ENCODE measurements at regions not wholly inside any gene's neighbourhood (a gene's known extent, or its start where the extent isn't known, plus 50 kb on each side); places are given as distances from the start of the nearest gene placed in this dataset.

- Mint-ChIP-seq H3K27me3 (peaks cover 20% of the 10 kb centered on the region), H3K4me1 (ENCODE audit: low read depth) (peaks cover 25% of the 10 kb centered on the region), H3K9me3 (peaks cover 4% of the 10 kb centered on the region), H3K27ac (no peak overlapping the region), H3K36me3 (ENCODE audit: low read depth) (no peaks in the 10 kb centered on the region), H3K4me3 (no peak overlapping the region)
These were observed 114.7 kb upstream of the OTUD4 start for GRCh38 chr4:145295122-145295521.

GRCh38 chr4:145293658-145294057 lies 113.3 kb upstream of the OTUD4 start:
- Mint-ChIP-seq H3K27me3 (peaks cover 20% of the 10 kb centered on the region), H3K36me3 (ENCODE audit: low read depth) (no peaks in the 10 kb centered on the region), H3K4me3 (no peak overlapping the region), H3K27ac (no peak overlapping the region), H3K9me3 (peaks cover 4% of the 10 kb centered on the region), H3K4me1 (ENCODE audit: low read depth) (peaks cover 10% of the 10 kb centered on the region)

- peaks cover 24% of the 10 kb centered on the region for H3K27me3 Mint-ChIP-seq
These were observed 110.6 kb upstream of the OTUD4 start for GRCh38 chr4:145290955-145291354.

GRCh38 chr4:145289403-145290076 lies 109.2 kb upstream of the OTUD4 start:
- Mint-ChIP-seq H3K4me1 (ENCODE audit: low read depth) (peaks cover 6% of the 10 kb centered on the region), H3K27me3 (peaks cover 17% of the 10 kb centered on the region), H3K9me3 (no peaks in the 10 kb centered on the region)

More at GRCh38 chr4:145290955-145291354, 110.6 kb upstream of the OTUD4 start:
- no peak overlapping the region for H3K27ac Mint-ChIP-seq
- peaks cover 6% of the 10 kb centered on the region for H3K4me1 Mint-ChIP-seq (ENCODE audit: low read depth)
- H3K9me3 Mint-ChIP-seq: peaks cover 3% of the 10 kb centered on the region
- no peaks in the 10 kb centered on the region for H3K36me3 Mint-ChIP-seq (ENCODE audit: low read depth)
- H3K4me3 Mint-ChIP-seq: no peak overlapping the region

GRCh38 chr4:145287351-145287750 lies 107.0 kb upstream of the OTUD4 start:
- H3K36me3 Mint-ChIP-seq (ENCODE audit: low read depth): no peaks in the 10 kb centered on the region
- H3K27ac Mint-ChIP-seq: no peak overlapping the region
- H3K9me3 Mint-ChIP-seq: no peaks in the 10 kb centered on the region
- H3K4me1 Mint-ChIP-seq (ENCODE audit: low read depth): no peaks in the 10 kb centered on the region
- no peak overlapping the region for H3K4me3 Mint-ChIP-seq
- H3K27me3 Mint-ChIP-seq: peaks cover 15% of the 10 kb centered on the region

More at GRCh38 chr4:145289403-145290076, 109.2 kb upstream of the OTUD4 start:
- no peak overlapping the region for H3K4me3 Mint-ChIP-seq
- H3K27ac Mint-ChIP-seq: no peak overlapping the region
- H3K36me3 Mint-ChIP-seq (ENCODE audit: low read depth): no peaks in the 10 kb centered on the region

GRCh38 chr4:145285928-145286327 lies 105.5 kb upstream of the OTUD4 start:
- Mint-ChIP-seq H3K27ac (no peak overlapping the region), H3K9me3 (no peaks in the 10 kb centered on the region), H3K36me3 (ENCODE audit: low read depth) (no peaks in the 10 kb centered on the region), H3K27me3 (peaks cover 15% of the 10 kb centered on the region), H3K4me3 (no peak overlapping the region), H3K4me1 (ENCODE audit: low read depth) (no peaks in the 10 kb centered on the region)

- no peaks in the 10 kb centered on the region for H3K36me3 Mint-ChIP-seq (ENCODE audit: low read depth)
- H3K9me3 Mint-ChIP-seq: no peaks in the 10 kb centered on the region
- no peak overlapping the region for H3K4me3 Mint-ChIP-seq
- no peaks in the 10 kb centered on the region for H3K4me1 Mint-ChIP-seq (ENCODE audit: low read depth)
- peaks cover 15% of the 10 kb centered on the region for H3K27me3 Mint-ChIP-seq
- H3K27ac Mint-ChIP-seq: no peak overlapping the region
These were observed 103.5 kb upstream of the OTUD4 start for GRCh38 chr4:145283909-145284308.

- peaks cover 9% of the 10 kb centered on the region for H3K27me3 Mint-ChIP-seq
- H3K36me3 Mint-ChIP-seq (ENCODE audit: low read depth): no peaks in the 10 kb centered on the region
- H3K4me3 Mint-ChIP-seq: no peak overlapping the region
- H3K4me1 Mint-ChIP-seq (ENCODE audit: low read depth): no peaks in the 10 kb centered on the region
- H3K27ac Mint-ChIP-seq: no peak overlapping the region
- no peaks in the 10 kb centered on the region for H3K9me3 Mint-ChIP-seq
These were observed 101.6 kb upstream of the OTUD4 start for GRCh38 chr4:145281951-145282350.

- Mint-ChIP-seq H3K27me3 (peaks cover 5% of the 10 kb centered on the region), H3K4me1 (ENCODE audit: low read depth) (no peaks in the 10 kb centered on the region), H3K27ac (no peak overlapping the region), H3K4me3 (no peak overlapping the region), H3K9me3 (no peaks in the 10 kb centered on the region), H3K36me3 (ENCODE audit: low read depth) (no peaks in the 10 kb centered on the region)
These were observed 100.8 kb upstream of the OTUD4 start for GRCh38 chr4:145281224-145281623.

- no peaks in the 10 kb centered on the region for H3K9me3 Mint-ChIP-seq
- no peak overlapping the region for H3K27ac Mint-ChIP-seq
- H3K4me1 Mint-ChIP-seq (ENCODE audit: low read depth): no peaks in the 10 kb centered on the region
- H3K4me3 Mint-ChIP-seq: no peak overlapping the region
- no peaks in the 10 kb centered on the region for H3K36me3 Mint-ChIP-seq (ENCODE audit: low read depth)
- H3K27me3 Mint-ChIP-seq: peaks cover 5% of the 10 kb centered on the region
These were observed 100.2 kb upstream of the OTUD4 start for GRCh38 chr4:145280541-145280940.

GRCh38 chr4:145279122-145279960 lies 99.0 kb upstream of the OTUD4 start:
- H3K4me1 Mint-ChIP-seq (ENCODE audit: low read depth): no peaks in the 10 kb centered on the region
- peaks cover 5% of the 10 kb centered on the region for H3K27me3 Mint-ChIP-seq
- no peak overlapping the region for H3K4me3 Mint-ChIP-seq
- H3K9me3 Mint-ChIP-seq: no peaks in the 10 kb centered on the region
- H3K27ac Mint-ChIP-seq: no peak overlapping the region
- H3K36me3 Mint-ChIP-seq (ENCODE audit: low read depth): no peaks in the 10 kb centered on the region

- H3K4me3 Mint-ChIP-seq: no peak overlapping the region
- H3K27me3 Mint-ChIP-seq: peaks cover 5% of the 10 kb centered on the region
- no peak overlapping the region for H3K27ac Mint-ChIP-seq
- no peaks in the 10 kb centered on the region for H3K4me1 Mint-ChIP-seq (ENCODE audit: low read depth)
- H3K9me3 Mint-ChIP-seq: no peaks in the 10 kb centered on the region
- H3K36me3 Mint-ChIP-seq (ENCODE audit: low read depth): no peaks in the 10 kb centered on the region
These were observed 98.1 kb upstream of the OTUD4 start for GRCh38 chr4:145278341-145279121.

GRCh38 chr4:145277011-145277410 lies 96.6 kb upstream of the OTUD4 start:
- no peaks in the 10 kb centered on the region for H3K36me3 Mint-ChIP-seq (ENCODE audit: low read depth)
- H3K4me1 Mint-ChIP-seq (ENCODE audit: low read depth): no peaks in the 10 kb centered on the region
- no peak overlapping the region for H3K27ac Mint-ChIP-seq
- no peak overlapping the region for H3K4me3 Mint-ChIP-seq
- peaks cover 5% of the 10 kb centered on the region for H3K27me3 Mint-ChIP-seq
- no peaks in the 10 kb centered on the region for H3K9me3 Mint-ChIP-seq

- H3K9me3 Mint-ChIP-seq: no peaks in the 10 kb centered on the region
- H3K4me1 Mint-ChIP-seq (ENCODE audit: low read depth): no peaks in the 10 kb centered on the region
- H3K4me3 Mint-ChIP-seq: no peak overlapping the region
- H3K36me3 Mint-ChIP-seq (ENCODE audit: low read depth): no peaks in the 10 kb centered on the region
- no peak overlapping the region for H3K27ac Mint-ChIP-seq
- peaks cover 5% of the 10 kb centered on the region for H3K27me3 Mint-ChIP-seq
These were observed 95.7 kb upstream of the OTUD4 start for GRCh38 chr4:145276050-145276449.

- Mint-ChIP-seq H3K27ac (no peak overlapping the region), H3K9me3 (no peaks in the 10 kb centered on the region), H3K4me1 (ENCODE audit: low read depth) (no peaks in the 10 kb centered on the region), H3K4me3 (no peak overlapping the region), H3K27me3 (no peaks in the 10 kb centered on the region), H3K36me3 (ENCODE audit: low read depth) (no peaks in the 10 kb centered on the region)
These were observed 90.8 kb upstream of the OTUD4 start for GRCh38 chr4:145271194-145271593.
